ENCODE measurements at regions not wholly inside any gene's neighbourhood (a gene's known extent, or its start where the extent isn't known, plus 50 kb on each side); places are given as distances from the start of the nearest gene placed in this dataset.

DNA sequence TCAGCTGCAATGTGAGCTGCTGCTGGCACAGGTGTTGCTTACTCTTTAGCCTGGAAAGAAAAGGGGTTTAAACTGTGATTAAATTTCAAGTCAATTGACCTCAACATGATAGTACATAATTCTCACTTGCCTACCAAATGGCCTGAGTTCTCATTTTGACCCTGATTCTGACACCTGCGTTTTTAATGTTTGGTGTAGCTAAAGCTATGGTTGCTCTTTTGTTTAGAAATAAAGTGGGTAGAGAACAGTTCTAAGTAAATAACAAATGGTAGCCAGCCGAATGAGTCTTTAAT is 100.8 kb upstream of the SOX2 start:
- ATAC-seq (ENCODE audit: low FRiP score in 2 of 2) (no peak), DNase-seq (no peak)
- no peaks in the 10 kb centered on the region for H3K27me3 ChIP-seq
- no peaks in the 10 kb centered on the region for H3K9me3 ChIP-seq
- H3K4me1 ChIP-seq: no peaks in the 10 kb centered on the region
- H3K27ac ChIP-seq: no peak overlapping the region
- WGBS, 2 donors: 84 to 85% methylated on average over 2 of the region's 2 CpGs
- H3K36me3 ChIP-seq: no peaks in the 10 kb centered on the region
- TF ChIP-seq POLR2AphosphoS5 (IDR thresholded peaks at IDR 0.05) (no peak), EP300 (IDR thresholded peaks at IDR 0.05) (no peak), POLR2A (IDR thresholded peaks at IDR 0.05) (no peak), CTCF (IDR thresholded peaks at IDR 0.05) (no peak)
- no peak overlapping the region for H3K4me3 ChIP-seq

DNA sequence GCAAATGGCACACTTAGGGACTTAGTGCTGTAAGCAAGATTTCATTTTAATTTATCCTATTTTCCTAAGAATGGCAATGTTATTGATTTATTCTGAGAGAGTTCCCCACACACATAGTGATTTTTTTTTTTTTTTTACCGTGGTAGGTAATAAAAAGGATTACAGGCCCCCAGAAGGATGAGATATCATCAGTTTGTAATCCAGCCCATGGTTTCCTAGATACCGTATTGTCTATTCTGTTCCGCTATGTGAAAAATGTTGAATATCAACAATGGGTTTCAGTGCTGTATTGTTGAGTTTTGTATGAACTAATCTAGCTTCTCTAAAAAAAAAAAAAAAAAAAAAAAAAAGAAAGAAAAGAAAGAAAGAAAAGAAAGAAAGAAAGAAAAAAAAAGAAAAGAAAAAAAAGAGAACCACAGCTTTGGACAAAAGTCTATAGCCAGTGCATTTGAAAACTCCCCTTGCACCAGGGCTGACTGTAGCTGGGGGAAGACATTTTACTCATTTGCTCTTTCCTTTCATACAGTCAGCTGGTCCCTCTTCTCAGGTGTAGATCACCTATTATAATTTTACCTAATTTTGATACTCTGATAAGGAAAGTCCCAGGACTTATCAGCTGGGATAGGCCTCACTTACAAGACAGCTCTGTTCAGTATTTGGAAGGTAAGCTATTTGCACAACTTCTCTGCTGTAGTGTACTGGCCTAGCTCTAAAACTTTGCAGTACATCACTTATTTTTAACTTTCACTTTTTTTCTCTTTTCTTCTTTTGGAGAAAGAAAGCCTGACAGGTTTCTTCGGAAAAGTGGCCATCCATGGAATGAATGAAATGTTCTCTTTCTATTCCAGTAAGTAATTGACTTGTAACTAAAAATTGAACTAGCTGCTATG is 101.4 kb upstream of the SOX2 start:
- DNase-seq (no peak), ATAC-seq (ENCODE audit: low FRiP score in 2 of 2) (no peak)
- H3K27ac ChIP-seq: no peak overlapping the region
- TF ChIP-seq POLR2A (IDR thresholded peaks at IDR 0.05) (no peak), POLR2AphosphoS5 (IDR thresholded peaks at IDR 0.05) (no peak), CTCF (IDR thresholded peaks at IDR 0.05) (no peak), EP300 (IDR thresholded peaks at IDR 0.05) (no peak)
- no peak overlapping the region for H3K4me3 ChIP-seq
- H3K36me3 ChIP-seq: no peaks in the 10 kb centered on the region
- H3K4me1 ChIP-seq: no peaks in the 10 kb centered on the region
- H3K9me3 ChIP-seq: no peaks in the 10 kb centered on the region
- no peaks in the 10 kb centered on the region for H3K27me3 ChIP-seq
- WGBS, 2 donors: 64 to 69% methylated on average over 4 of the region's 4 CpGs

- Histone ChIP-seq H3K36me3 (no peaks in the 10 kb centered on the region), H3K27me3 (no peaks in the 10 kb centered on the region), H3K4me1 (no peaks in the 10 kb centered on the region), H3K4me3 (no peak overlapping the region), H3K27ac (no peak overlapping the region), H3K9me3 (no peaks in the 10 kb centered on the region)
- ATAC-seq (ENCODE audit: low FRiP score in 2 of 2) (no peak), DNase-seq (no peak)
- 67 to 86% methylated on average over 1 of the region's 1 CpG for WGBS, 2 donors
- no peak for TF ChIP-seq CTCF (IDR thresholded peaks at IDR 0.05)
- no peak for TF ChIP-seq POLR2A (IDR thresholded peaks at IDR 0.05)
- TF ChIP-seq POLR2AphosphoS5 (IDR thresholded peaks at IDR 0.05): no peak
- TF ChIP-seq EP300 (IDR thresholded peaks at IDR 0.05): no peak
These were observed 102.5 kb upstream of the SOX2 start for GRCh38 chr3:181609030-181609767.

DNA sequence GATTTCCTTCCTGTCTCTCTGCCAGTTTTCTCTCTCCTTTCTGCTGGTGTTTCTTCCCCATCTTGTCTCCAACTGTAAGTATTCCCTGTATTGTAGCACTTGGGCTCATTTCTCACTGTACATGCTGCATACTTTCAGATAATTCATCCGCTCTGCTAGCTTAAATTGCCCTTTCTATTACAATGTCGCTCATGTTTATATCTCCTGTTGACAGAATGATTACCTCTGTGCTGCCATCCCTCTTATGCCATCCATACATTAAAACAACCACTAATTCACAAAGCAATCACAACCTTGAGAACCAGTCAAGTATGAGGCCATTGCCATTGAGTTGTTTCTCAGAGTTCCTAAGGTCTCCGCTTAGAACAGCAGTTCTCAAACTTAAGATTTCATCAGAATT is 107.5 kb upstream of the SOX2 start:
- Histone ChIP-seq H3K4me3 (no peak overlapping the region), H3K27ac (no peak overlapping the region), H3K36me3 (no peaks in the 10 kb centered on the region), H3K27me3 (no peaks in the 10 kb centered on the region), H3K9me3 (no peaks in the 10 kb centered on the region), H3K4me1 (no peaks in the 10 kb centered on the region)
- 81 to 91% methylated on average over 3 of the region's 3 CpGs for WGBS, 2 donors
- DNase-seq (no peak), ATAC-seq (ENCODE audit: low FRiP score in 2 of 2) (no peak)
- TF ChIP-seq EP300 (IDR thresholded peaks at IDR 0.05) (no peak), POLR2AphosphoS5 (IDR thresholded peaks at IDR 0.05) (no peak), POLR2A (IDR thresholded peaks at IDR 0.05) (no peak), CTCF (IDR thresholded peaks at IDR 0.05) (no peak)

Measured in upper lobe of left lung (tissue), 6 donors.